ENCODE measurements at regions not wholly inside any gene's neighbourhood (a gene's known extent, or its start where the extent isn't known, plus 50 kb on each side); places are given as distances from the start of the nearest gene placed in this dataset.

GRCh38 chr14:71588576-71589215, 343.5 kb upstream of the RGS6 start:
- no peaks in the 10 kb centered on the region for H3K27me3 ChIP-seq (ENCODE audit: control insufficient read depth in 2 of 2, insufficient read depth in 2 of 2, low read length in 2 of 2)
- no peaks in the 10 kb centered on the region for H3K79me2 ChIP-seq (ENCODE audit: control insufficient read depth, insufficient read depth, low read length)
- no peaks in the 10 kb centered on the region for H3K9me3 ChIP-seq (replicated peaks; ENCODE audit: control insufficient read depth, insufficient read depth, low read depth, low read length)
- no TSS peak for BruUV-seq (replicated peaks)
- H3K9me1 ChIP-seq (ENCODE audit: control insufficient read depth, insufficient read depth, low read length), result no peaks in the 10 kb centered on the region
- no peak overlapping the region for H3K4me3 ChIP-seq
- intact Hi-C loops (cut with micrococcal nuclease) (no loop called here), in situ Hi-C loops (cut with MboI) (no loop called here)
- H3K27ac ChIP-seq (ENCODE audit: extremely low read depth, low read depth, low read length), result no peak overlapping the region
- no peak for ATAC-seq
- no peak overlapping the region for H3K4me2 ChIP-seq (ENCODE audit: insufficient read depth, low read length)
- POLR2A ChIA-PET, result no interaction called here
- no peak overlapping the region for H3K9ac ChIP-seq (ENCODE audit: insufficient read depth in 1 of 2, low read depth in 2 of 2, low read length in 2 of 2)
- WGBS (ENCODE audit: insufficient coverage, low coverage, missing lambda C conversion rate), result 87% methylated on average over 8 of the region's 10 CpGs
- no peak for FAIRE-seq
- no peak overlapping the region for H2AFZ ChIP-seq (ENCODE audit: low read depth, low read length)
- no peaks in the 10 kb centered on the region for H3K36me3 ChIP-seq (ENCODE audit: control insufficient read depth, insufficient read depth, low read length)
- CTCF ChIA-PET (ENCODE audit: low intra/inter-chr PET ratio), result no interaction called here
- no peak for DNase-seq (ENCODE audit: extremely low read depth in 1 of 4, low spot score in 3 of 4)
- no peaks in the 10 kb centered on the region; a peak in 2 of 5 replicates for H3K4me1 ChIP-seq (replicated peaks in 1 of 2; ENCODE audit: control insufficient read depth in 2 of 2, insufficient read depth in 2 of 2, low read length in 2 of 2)
- H4K20me1 ChIP-seq (replicated peaks; ENCODE audit: control insufficient read depth, insufficient read depth, low read length), result no peaks in the 10 kb centered on the region
- TF ChIP-seq ZNF280A (IDR thresholded peaks at IDR 0.05; ENCODE audit: low read depth, partially characterized antibody) (no peak), CEBPG (CRISPR knock-in tag; IDR thresholded peaks at IDR 0.05) (no peak), CEBPG (tag; conservative IDR thresholded peaks at IDR 0.05 in 1 of 2, IDR thresholded peaks at IDR 0.05 in 1 of 2) (peak; percentile 53 to 92; a peak in 3 of 4 replicates), SIX5 (IDR thresholded peaks at IDR 0.05; ENCODE audit: borderline replicate concordance in 1 of 2, insufficient read depth in 1 of 2, low read depth in 1 of 2, low read length in 2 of 2) (no peak), ILK (tag; IDR thresholded peaks at IDR 0.05; ENCODE audit: borderline replicate concordance, low read depth) (no peak), CEBPB (tag; IDR thresholded peaks at IDR 0.05) (peak; percentile 82)

Data from K562 (cell line).